HG02981 (cell line): ENCODE measurements at regions not wholly inside any gene's neighbourhood (a gene's known extent, or its start where the extent isn't known, plus 50 kb on each side); places are given as distances from the start of the nearest gene placed in this dataset.

Experiments
- ATAC-seq: cut with Tn5 transposase; IDR thresholded peaks from one replicate; pipeline ENCODE4 v1.9.1; 2021; ENCODE audit warnings: mild to moderate bottlenecking, moderate library complexity; ENCODE audit not compliant: unreplicated experiment

DNA sequence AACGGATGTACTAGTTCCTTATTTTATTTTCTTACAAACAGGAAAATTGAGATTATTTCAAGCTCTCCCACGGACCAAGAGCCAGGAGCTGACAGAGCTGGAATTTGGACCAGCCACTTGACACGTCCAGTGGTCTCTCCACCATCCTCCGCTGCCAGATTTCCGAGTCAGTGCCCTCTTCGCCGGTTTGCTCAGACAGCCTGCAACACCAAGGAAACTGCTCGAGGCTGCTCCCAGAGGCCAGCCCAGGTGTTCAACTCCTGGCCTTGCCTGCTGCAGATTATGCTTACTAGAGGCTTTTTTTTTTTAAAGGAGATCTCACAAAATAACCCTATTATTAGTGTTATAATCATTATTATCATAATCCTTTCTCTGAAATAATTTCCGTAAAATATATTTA is 779.8 kb downstream of the RNF144A start:
- no peak for ATAC-seq

DNA sequence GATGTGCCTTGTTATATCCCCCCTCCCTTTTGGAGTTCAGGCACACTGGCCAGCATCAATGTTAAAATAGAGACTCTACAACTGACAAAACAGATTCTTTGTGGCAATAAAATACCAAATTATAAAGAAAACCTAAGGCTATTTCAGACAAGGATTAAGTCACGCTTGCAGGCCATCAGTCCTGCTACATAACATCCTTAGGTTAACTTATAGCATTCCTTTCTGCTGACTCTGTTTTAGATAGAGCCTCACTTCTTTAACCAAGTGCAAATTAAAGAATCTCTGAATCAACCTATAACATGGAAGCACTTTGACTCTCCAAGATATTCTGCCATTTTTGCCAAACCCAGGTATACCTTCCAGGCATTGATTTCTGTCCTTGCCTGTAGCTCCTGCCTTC is 784.6 kb downstream of the RNF144A start:
- ATAC-seq = no peak

GRCh38 chr2:7703048-7703447 is 785.8 kb downstream of the RNF144A start:
- ATAC-seq = no peak

GRCh38 chr2:7703543-7704144 is 786.4 kb downstream of the RNF144A start:
- no peak for ATAC-seq

- ATAC-seq = no peak
These were observed 787.2 kb downstream of the RNF144A start for GRCh38 chr2:7704296-7704865.

DNA sequence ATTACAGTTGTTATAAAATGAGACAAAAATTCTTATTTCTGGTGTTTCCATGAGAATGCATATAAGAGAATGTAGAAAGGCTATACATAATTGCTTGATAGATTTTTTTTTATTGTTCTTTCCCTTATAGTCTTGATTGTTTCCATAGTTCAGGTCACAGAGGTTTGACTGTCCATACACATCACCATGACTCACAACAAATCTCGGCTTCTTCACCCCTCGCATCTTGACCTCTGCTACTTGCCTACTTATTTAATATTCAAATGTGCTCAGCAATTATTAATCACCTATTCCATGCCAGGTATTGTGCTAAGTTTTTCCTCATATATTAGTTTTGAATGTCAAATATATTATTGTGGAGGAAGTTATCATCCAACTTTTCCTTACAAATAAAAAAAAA is 789.6 kb downstream of the RNF144A start:
- no peak for ATAC-seq

DNA sequence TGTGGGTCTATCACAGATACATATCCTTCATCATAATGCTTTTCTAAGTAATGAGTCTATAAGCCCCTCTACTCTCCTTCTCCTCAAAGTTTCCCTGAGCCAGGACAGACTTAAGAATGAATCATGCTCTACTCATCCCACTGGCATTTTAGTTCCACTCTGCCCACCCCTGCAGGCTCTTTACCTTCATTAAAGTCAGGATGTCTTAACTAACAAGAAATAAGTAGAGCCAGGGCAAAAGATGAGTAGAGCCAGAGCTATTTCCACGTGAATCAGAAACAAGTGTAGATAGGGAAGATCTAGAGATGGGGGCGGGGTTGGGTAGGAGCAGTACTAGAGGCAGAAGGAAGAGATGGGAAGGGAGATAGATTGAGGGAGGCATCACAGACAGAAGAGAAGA is 790.5 kb downstream of the RNF144A start:
- ATAC-seq = no peak

DNA sequence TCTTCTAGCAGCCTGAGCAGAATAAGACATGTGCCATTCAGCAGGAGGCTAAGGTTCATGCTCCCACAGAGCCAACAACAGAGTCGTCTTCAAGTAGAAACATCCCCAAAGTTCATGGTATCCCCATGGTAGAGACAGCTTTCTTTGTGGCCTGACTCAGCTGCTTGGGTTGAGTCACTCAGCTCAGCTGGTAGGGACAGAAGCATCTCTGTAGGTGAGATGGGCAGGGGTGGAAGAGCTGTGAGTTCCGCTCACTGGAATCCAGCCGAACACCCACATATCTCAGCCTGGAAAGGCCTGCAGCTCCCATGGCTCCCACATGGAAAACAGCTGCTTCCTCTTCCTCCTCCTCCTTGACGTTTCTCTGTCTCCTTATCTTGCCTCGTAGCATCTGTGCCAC is 792.7 kb downstream of the RNF144A start:
- ATAC-seq = no peak

DNA sequence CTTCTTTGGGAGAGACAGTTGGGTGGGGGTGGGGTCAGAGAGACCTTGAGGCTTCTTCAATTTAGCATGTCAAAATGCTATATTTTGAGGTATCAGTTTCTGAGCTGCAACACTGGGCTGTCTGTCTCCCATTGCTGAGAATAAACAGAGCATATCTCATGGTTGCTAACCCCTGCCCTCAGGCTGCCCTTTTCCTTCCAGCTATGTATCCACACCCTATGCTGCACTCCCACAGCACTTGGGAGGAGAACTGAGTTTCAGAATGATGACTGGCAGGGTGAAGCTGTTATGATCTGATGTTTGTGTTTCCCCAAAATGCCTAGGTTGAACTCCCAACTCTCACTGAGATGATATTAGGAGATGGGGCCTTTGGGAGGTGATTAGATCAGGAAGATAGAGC is 794.0 kb downstream of the RNF144A start:
- ATAC-seq = no peak

GRCh38 chr2:7719876-7720275 is 802.7 kb downstream of the RNF144A start:
- ATAC-seq = no peak

DNA sequence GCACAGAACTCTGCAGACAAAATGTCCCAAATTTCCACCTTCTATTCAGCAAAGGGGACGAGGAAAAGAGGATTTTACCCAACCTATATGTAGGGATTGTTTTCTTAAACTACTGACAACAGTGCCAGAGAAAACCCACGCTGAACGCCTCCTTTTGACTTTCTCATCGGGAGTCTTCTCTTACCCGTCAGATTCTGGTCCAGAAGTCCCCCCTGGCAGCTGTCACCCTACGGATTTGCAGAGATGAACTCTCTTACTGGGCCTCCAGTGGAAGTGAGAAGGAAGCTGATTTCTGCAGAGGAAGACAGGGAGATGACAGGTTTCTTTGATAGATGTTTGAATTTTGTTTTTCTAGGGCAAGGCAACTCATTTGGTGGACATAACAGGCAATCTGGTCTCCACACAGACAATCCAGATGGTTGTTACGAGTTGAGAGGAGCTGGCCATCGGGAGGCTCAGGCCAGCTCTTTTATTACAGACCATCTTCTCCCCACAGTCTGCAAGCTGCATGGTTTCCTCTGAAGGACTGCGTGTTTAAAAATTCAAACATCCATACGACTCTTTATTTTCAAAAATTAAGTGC is 804.3 kb downstream of the RNF144A start:
- ATAC-seq = no peak

DNA sequence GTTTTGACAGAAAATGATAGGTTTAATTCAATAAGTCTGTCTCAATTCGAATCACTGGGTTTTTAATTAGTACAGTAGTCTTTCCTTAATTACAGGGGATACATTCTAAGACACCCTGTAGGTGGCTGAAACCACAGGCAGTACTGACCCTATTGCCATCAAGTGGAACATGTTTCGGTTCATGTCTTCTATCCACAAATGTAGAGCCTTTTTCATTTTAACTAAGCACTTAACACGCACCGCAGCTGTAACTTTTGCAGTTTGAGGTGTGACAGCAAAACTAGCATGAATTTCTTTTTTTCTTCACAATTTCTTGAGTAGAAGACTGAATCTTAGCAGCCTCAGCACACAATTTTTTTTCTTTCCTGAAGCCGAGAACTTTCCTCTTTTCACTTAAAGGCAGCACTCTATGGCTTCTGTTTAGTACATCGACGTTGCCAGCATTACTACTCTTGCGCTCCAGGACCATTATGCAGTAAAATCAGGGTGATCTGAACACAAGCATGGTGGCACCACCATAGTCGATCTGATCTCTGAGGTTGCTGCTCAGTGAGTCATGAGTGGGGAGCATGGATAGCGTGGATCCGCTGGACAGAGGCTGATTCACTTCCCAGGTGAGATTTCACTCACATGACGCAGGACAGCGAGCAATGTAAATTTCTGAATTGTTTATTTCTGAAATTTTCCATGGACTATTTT is 805.1 kb downstream of the RNF144A start:
- no peak for ATAC-seq

- ATAC-seq = no peak
These were observed 807.1 kb downstream of the RNF144A start for GRCh38 chr2:7724336-7724735.

DNA sequence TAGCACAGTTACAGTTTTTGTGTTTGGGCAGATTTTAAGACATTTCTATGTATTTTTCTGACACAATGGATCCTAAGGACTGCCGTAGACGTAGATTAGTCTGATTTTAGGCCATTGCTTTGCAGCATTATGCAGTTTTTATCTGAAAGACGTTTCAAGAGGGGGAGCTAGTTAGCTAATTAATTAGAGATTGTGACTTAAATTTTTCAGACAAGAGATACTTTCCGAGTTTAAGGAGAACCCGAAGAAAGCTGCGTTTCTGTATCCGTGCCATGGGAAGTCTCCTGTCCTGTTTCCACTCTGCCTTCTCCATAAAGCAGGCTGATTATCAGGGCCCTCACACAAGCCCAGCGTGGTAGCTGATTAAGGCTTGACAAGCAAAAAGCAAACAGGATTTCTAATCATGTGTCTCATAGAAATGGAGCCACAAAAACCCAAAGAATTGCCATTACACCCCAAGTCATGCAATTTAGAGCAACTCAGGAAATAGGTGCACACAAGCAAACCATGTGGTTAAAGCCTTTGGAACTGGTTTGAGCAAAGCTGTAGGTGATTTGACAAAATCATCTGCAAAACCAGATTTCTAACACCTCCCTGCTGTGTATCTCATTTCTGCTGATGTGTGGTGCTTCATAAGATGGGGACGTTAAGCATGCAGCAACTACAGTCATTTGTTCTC is 808.1 kb downstream of the RNF144A start:
- no peak for ATAC-seq

DNA sequence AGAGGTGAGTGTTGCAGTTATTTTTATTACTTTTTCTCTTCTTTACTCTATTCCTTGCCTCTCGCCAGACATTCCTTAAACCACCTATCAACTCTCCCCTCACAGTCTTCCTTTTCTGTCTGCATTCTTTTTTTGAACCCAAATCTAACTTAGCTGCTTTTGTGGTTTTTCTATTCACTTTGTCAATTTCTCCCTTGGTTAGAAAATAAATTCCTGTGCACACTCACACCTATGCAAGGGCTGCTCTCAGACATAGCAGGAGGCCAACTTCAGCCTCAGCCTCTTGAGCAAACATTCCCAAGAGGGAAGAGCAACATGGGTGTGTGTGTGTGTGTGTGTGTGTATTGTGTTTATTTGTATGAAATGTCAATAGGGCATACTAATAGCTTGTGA is 808.6 kb downstream of the RNF144A start:
- no peak for ATAC-seq

DNA sequence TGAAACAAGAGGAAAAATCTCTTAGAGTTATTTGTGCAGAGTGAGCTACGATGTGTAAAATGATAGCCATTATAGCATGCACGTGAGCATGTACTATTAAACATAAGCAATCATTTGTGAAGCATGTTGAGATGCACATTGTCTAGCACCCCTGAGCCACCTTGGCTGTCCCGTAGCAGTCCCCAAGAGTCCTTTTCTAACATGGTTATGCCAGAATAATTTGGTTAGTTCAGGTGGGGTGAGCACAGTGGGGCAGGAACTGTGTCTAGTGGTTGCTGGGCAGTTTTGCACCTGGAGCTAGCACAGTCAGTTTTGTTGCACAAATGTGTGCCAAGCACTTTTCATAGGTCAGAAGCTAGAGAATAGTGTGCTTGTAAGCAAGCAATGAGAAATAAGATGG is 809.8 kb downstream of the RNF144A start:
- no peak for ATAC-seq

DNA sequence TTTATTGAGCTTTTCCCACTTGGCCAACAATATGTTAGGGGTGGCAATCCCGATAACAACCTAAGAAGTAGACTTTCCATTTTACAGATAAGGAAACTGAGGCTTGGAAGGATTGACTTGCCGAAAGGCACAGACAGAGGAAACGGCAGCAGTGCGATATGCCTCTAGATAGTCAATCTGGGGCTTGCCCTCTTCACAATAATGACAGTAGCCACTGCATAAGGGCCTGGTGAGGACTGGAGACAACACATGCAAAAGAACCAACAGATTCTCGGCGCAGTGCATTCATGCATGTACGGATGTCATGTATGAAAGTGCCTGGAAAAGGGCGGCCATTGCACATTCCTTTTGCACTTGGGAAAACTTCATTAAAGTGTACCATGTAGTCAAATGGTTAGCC is 811.2 kb downstream of the RNF144A start:
- no peak for ATAC-seq

DNA sequence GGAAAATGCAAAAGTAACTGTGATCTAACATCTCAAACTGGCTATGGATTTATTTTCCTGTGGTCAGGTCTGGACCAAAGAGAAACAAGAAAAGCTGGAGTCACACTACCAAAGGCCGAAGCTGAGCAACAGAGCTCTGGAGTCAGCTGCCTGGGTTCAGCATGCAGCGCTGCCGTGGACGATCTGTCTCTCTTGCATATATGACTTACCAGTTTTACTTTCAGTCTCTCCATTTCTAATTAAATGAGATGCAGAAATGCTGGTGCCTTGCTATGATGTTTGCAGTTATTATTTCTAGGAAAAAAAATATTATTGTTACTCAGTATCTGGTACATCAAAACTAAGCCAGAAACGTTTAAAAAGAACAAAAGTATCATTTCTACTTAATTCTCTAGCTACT is 813.2 kb downstream of the RNF144A start:
- ATAC-seq = no peak

GRCh38 chr2:7730990-7731389 is 813.8 kb downstream of the RNF144A start:
- no peak for ATAC-seq

- no peak for ATAC-seq
These were observed 815.3 kb downstream of the RNF144A start for GRCh38 chr2:7732497-7732896.

DNA sequence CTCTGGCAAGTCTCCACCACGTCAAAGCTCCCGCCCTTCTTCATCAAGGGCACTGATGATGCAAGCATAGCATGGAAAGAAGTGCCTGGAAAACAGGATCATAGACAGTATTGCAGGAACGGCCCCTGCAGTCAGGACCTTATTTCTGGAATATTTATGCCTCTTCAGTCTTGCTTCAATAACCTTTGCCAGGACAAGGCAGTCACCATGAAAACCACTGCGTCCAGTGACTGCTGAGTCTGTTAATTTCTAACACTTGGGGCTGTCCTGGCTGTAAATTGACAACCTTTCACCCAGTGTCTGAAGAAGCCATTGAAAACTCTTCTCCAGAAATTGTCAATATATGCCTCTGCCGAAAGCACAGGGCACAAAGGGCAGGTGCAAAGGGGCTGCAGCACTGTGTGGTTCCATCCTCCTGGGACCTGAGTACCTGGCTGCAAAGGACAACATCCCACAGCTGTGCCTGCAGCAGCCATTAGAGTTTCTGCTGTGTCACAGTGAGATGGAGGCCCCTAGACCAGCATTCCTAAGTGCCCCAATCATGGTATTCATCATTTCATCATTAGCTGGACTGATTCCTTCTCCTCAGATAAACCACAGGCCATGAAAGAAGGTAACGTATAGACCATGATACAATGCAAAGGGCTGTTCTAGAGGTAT is 819.6 kb downstream of the RNF144A start:
- ATAC-seq = no peak
